Mucosa of stomach (tissue), 1 donor: ENCODE measurements at regions not wholly inside any gene's neighbourhood (a gene's known extent, or its start where the extent isn't known, plus 50 kb on each side); places are given as distances from the start of the nearest gene placed in this dataset.
"Not testable (repeated sequence)": the region's sequence is repeated elsewhere in the genome, so short reads cannot be mapped to it uniquely, and the experiment has no call there.

Experiments
- H3K27me3 ChIP-seq: one replicate; pipeline ENCODE4 v1.7.0; 2013; ENCODE audit warnings: mild to moderate bottlenecking, low read length; ENCODE audit not compliant: control insufficient read depth, insufficient read depth
- H3K36me3 ChIP-seq: one replicate; pipeline ENCODE4 v1.7.0; 2013; ENCODE audit warnings: low read length; ENCODE audit not compliant: control insufficient read depth, insufficient read depth
- H3K4me1 ChIP-seq: one replicate; pipeline ENCODE4 v1.7.0; 2013; ENCODE audit warnings: mild to moderate bottlenecking, low read length; ENCODE audit not compliant: control insufficient read depth, insufficient read depth
- H3K4me3 ChIP-seq: one replicate; pipeline ENCODE4 v1.7.0; 2013; ENCODE audit warnings: low read length
- H3K9ac ChIP-seq: one replicate; pipeline ENCODE4 v1.7.0; 2013; ENCODE audit warnings: mild to moderate bottlenecking, low read length, moderate library complexity
- H3K9me3 ChIP-seq: one replicate; pipeline ENCODE4 v1.7.0; 2013; ENCODE audit warnings: mild to moderate bottlenecking, low read length, moderate library complexity; ENCODE audit not compliant: control insufficient read depth
- donor health status: Pancreatic carcinoma.

DNA sequence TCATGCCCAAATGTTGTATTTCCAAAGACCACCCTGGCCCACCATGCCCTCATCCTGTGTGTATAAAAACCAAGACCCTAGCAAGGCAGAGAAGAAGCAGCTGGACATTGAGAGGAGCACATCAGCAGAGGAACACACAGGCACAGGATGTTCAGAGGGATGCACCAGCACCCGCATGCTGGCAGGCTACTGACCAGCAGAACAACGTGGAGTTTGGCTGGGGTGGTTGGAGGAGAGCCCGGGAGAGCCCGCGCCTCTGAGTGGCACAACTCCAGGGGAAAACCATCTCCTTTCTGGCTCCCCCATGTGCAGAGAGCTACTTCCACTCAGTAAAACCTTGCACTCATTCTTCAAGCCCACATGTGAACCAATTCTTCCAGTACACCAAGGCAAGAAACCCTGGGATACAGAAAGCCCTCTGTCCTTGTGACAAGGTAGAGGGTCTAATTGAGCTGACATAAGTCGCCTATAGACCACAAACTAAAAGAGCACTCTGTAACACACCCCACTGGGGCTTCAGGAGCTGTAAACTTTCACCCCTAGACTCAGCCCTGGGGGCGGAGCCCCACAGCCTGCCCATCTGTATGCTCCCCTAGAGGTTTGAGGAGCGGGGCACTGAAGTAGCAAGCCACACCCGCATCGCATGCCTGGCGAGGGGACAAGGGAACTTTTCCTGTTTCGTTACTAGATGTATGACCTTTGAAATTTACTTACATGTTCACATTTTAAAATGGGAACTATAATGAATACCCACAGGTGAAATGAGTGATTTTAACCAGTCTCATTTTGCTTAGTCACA, 831.5 kb upstream of the CITED2 start:
- Histone ChIP-seq H3K9me3 (no peaks in the 10 kb centered on the region), H3K27me3 (no peaks in the 10 kb centered on the region), H3K36me3 (no peaks in the 10 kb centered on the region), H3K4me3 (no peak overlapping the region), H3K4me1 (no peaks in the 10 kb centered on the region), H3K9ac (no peak overlapping the region)

DNA sequence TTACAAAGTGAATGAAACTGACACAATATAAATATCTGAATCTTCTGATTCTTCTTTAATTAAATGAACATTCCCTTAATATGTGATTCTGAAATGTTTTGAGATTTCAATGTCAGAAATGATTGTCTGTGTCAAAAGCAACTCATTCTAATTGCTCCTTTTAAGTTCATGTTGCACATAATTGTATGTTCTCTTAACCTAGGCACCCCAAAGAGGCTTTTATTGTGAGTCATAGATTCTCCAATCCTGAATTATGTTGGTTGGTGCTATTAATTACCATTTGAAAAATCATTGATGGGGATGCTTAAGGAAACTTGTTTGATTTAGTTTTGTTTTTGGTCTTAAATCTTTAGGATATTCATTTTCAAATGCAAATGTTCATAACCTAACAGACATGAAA, 829.7 kb upstream of the CITED2 start:
- Histone ChIP-seq H3K9ac (no peak overlapping the region), H3K4me1 (no peaks in the 10 kb centered on the region), H3K36me3 (no peaks in the 10 kb centered on the region), H3K9me3 (no peaks in the 10 kb centered on the region), H3K4me3 (no peak overlapping the region), H3K27me3 (no peaks in the 10 kb centered on the region)

DNA sequence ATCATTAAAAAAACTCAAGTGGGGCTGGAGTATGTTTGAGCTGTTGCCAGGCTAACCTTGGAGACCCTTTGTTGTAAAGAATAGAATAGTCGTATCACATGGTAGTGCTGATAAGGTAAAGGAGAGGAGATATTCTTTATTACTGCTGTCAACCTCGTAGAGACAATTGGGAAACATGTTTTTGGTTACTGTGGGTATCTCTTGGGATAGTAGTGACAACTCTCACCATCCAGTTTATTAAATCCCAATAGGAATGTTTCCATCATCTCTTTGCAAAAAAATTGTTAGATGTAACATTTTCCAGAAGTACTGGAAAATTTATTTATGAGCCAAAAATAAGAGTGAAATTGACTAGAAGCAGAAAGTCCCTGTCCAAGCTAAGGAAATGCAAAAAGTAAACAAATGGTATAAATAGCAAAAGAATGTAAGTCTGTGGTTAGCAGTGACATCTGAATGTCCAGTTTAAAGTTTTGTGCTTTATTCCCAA, 829.3 kb upstream of the CITED2 start:
- Histone ChIP-seq H3K27me3 (no peaks in the 10 kb centered on the region), H3K4me3 (no peak overlapping the region), H3K9ac (no peak overlapping the region), H3K9me3 (no peaks in the 10 kb centered on the region), H3K36me3 (no peaks in the 10 kb centered on the region), H3K4me1 (no peaks in the 10 kb centered on the region)

DNA sequence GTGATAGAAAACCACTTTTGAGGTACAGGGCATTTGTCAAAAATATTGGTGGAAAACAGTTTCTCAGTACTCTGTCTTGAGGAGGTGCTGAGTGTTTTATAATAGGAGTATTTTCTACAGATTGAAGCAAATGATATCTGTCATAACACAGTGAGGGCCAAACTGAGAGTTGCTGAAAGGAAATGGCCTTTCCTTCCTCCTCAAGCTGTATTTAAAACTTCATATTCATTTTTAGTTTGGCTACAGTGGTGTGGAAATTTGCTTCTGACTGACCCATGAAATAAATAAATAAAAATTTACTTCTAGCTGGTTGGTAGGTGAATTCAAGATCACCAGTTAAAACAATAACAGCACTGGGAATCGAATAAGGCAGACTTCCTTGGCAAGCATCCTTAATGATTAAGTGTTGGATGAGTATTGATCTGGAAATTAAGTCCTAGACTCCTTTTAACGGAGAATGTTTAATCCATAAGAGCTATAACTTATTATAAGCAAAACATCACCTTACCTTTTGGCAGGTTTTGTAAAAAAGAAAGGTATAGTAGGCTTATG, 828.6 kb upstream of the CITED2 start:
- H3K9me3 ChIP-seq: no peaks in the 10 kb centered on the region
- no peaks in the 10 kb centered on the region for H3K27me3 ChIP-seq

DNA sequence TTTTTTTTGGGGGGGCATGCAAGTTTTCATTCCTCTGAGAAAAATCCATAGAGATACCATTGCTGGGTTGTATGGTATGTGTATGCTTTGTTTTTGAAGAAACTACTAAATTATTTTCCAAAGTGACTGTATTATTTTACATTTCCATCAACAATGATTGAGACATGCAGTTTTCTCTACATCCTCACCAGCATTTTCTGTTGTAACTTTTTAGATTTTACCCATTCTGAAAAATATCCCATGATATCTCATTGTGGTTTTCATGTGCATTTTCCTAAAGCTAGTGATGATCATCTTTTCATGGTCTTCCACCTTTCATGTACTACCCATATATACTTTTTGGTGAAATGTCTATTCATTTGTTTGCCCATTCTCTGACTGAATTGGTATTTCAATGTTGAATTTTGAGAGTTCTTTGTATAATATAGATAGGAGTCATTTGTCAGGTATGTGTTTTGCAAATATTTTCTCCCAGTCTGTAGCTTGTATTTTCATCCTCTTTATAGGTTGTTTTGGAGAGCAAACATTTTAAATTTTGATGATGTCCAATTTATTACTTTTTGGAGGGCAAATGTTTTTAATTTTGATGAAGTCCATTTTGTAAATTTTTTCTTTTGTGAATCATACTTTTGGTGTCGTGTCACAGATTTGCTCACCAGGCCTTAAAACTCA, 827.5 kb upstream of the CITED2 start:
- H3K4me1 ChIP-seq: no peaks in the 10 kb centered on the region
- no peak overlapping the region for H3K4me3 ChIP-seq
- H3K9ac ChIP-seq: no peak overlapping the region

More for the DNA sequence above, 828.6 kb upstream of the CITED2 start:
- H3K36me3 ChIP-seq: no peaks in the 10 kb centered on the region
- no peak overlapping the region for H3K4me3 ChIP-seq
- H3K9ac ChIP-seq: no peak overlapping the region
- H3K4me1 ChIP-seq: no peaks in the 10 kb centered on the region

DNA sequence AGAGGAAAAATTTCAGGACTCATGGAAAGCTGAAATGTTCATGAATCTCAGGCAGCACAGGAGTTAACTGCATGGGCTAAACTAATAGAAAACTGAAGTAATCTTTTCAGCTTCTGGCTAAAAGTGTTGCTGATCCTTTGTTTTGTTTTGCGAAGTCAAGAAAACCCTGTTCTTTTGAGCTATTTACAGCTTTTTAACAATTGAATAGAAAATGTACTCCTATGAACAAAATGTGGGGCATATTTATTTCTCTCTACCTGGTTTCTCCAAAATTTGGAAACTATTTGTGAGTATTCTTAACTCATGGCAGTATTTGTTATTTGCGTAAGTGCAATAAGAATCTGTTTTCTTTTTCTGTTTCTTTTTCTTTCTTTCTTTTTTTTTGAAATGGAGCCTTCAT, 818.8 kb upstream of the CITED2 start:
- Histone ChIP-seq H3K27me3 (no peaks in the 10 kb centered on the region), H3K4me3 (no peak overlapping the region), H3K9ac (no peak overlapping the region), H3K4me1 (no peaks in the 10 kb centered on the region), H3K36me3 (no peaks in the 10 kb centered on the region), H3K9me3 (no peaks in the 10 kb centered on the region)

More for the DNA sequence above, 827.5 kb upstream of the CITED2 start:
- Histone ChIP-seq H3K27me3 (no peaks in the 10 kb centered on the region), H3K36me3 (no peaks in the 10 kb centered on the region), H3K9me3 (no peaks in the 10 kb centered on the region)

DNA sequence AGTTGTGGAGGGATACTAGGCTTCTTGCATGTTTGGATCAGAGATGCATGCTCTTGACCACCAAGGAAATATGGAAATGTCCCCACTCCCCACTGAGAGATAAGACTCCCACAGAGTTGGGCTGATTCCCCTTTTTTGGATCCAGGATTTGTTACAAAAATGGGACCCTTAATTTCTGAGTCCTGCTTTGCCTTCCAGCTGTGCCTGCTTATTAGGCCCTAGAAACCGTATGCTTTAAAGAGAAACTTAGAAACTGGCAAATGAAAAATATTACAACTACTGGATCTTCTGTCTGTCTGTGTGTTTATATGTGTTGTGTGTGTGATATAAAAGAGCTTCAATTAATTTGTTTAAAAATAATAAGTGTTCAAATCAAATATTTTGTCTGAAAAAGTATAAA, 817.6 kb upstream of the CITED2 start:
- Histone ChIP-seq H3K4me1 (no peaks in the 10 kb centered on the region), H3K9ac (no peak overlapping the region), H3K4me3 (no peak overlapping the region), H3K9me3 (no peaks in the 10 kb centered on the region), H3K36me3 (no peaks in the 10 kb centered on the region), H3K27me3 (no peaks in the 10 kb centered on the region)

DNA sequence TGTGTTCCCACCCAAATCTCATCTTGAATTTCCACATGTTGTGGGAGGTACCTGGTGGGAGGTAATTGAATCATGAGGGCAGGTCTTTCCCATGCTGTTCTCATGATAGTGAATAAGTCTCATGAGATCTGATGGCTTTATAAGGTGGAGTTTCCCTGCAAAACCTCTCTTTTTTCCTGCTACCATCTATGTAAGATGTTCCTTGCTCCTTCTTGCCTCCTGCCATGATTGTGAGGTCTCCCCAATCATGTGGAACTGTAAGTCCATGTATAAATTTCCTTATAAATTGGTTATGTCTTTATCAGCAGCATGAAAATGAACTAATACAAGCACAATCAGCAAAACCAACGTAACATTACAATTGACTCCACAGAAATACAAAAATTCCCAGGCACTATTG, 814.8 kb upstream of the CITED2 start:
- not testable (repeated sequence) for H3K9ac ChIP-seq, H3K27me3 ChIP-seq, H3K4me1 ChIP-seq, H3K9me3 ChIP-seq, H3K4me3 ChIP-seq, H3K36me3 ChIP-seq

DNA sequence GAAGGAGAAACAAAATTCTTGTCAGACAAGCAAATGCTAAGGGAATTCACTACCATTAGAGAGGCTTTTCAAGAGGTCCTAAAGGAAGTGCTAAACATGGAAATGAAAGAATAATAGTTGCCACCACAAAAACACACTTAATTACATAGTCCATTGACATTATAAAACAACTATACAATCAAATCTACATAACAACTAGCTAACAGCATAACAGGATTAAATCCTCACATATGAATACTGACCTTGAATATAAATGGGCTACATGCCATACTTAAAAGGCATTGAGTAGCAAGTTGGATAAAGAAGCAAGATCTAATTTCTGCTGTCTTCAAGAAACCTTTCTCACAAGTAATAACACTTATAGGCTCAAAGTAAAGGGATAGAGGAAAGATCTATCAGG, 811.5 kb upstream of the CITED2 start:
- H3K4me1 ChIP-seq: no peaks in the 10 kb centered on the region
- H3K9me3 ChIP-seq: no peaks in the 10 kb centered on the region
- no peak overlapping the region for H3K4me3 ChIP-seq
- H3K9ac ChIP-seq: no peak overlapping the region
- H3K27me3 ChIP-seq: no peaks in the 10 kb centered on the region
- H3K36me3 ChIP-seq: no peaks in the 10 kb centered on the region

DNA sequence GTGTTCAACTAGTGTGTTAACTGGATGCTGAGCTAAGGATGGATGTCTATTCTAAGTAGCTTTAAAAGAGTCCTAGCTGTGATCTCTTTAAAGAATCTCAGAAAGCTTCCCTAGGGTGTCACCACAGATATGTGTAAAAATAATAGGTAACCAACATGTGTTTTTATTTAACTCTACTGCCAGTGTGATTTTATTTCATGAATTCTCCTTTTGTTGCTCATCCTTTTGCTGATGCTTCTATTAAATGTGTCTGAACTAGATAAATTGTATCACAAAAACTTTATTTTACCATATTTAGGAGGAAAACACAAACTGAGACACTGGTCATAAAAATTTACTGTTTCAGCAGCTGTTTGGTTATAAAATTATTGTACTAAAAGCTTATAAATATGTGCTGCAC, 809.4 kb upstream of the CITED2 start:
- Histone ChIP-seq H3K27me3 (no peaks in the 10 kb centered on the region), H3K9me3 (no peaks in the 10 kb centered on the region), H3K36me3 (no peaks in the 10 kb centered on the region), H3K4me1 (no peaks in the 10 kb centered on the region), H3K9ac (no peak overlapping the region), H3K4me3 (no peak overlapping the region)

DNA sequence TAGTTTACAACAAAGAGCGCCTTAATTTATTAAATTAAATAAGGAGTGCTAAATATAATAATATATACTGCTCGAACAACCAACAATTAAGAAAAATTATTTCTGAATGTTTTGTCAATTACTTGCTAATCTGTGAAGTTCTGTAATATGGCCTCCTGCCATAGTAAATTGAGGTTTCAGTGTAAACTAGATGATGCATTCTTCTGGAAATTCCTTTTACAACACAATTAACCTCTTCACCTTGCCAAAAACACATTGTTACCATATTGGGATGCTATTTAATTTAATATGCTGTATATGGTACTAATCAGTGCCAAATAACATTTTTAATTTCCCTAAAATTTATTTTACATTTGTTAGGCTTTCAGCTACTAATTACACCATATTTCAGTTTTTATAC, 808.4 kb upstream of the CITED2 start:
- H3K27me3 ChIP-seq: no peaks in the 10 kb centered on the region
- no peaks in the 10 kb centered on the region for H3K9me3 ChIP-seq
- H3K36me3 ChIP-seq: no peaks in the 10 kb centered on the region
- no peaks in the 10 kb centered on the region for H3K4me1 ChIP-seq
- H3K4me3 ChIP-seq: no peak overlapping the region
- no peak overlapping the region for H3K9ac ChIP-seq

DNA sequence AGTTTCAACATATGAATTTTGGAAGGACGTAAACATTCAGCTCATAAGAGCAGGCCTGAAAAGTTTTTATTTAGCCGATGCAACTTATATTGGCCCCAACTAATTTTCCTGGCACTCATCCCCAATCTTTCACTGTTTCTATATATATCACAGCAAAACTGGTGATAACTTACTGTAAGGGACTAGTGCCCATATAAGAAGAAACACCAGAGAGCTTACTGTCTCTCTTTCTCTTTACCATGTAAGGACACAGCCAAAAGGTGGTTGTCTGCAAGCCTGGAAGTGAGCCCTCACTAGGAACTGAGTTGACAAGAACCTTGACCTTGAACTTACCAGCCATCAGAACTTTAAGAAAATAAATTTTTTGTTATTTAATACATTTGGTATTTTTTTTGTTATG, 807.4 kb upstream of the CITED2 start:
- no peaks in the 10 kb centered on the region for H3K27me3 ChIP-seq
- H3K4me1 ChIP-seq: no peaks in the 10 kb centered on the region
- H3K9ac ChIP-seq: no peak overlapping the region
- H3K36me3 ChIP-seq: no peaks in the 10 kb centered on the region
- no peaks in the 10 kb centered on the region for H3K9me3 ChIP-seq
- no peak overlapping the region for H3K4me3 ChIP-seq
